ENCODE measurements at regions not wholly inside any gene's neighbourhood (a gene's known extent, or its start where the extent isn't known, plus 50 kb on each side); places are given as distances from the start of the nearest gene placed in this dataset.

DNA sequence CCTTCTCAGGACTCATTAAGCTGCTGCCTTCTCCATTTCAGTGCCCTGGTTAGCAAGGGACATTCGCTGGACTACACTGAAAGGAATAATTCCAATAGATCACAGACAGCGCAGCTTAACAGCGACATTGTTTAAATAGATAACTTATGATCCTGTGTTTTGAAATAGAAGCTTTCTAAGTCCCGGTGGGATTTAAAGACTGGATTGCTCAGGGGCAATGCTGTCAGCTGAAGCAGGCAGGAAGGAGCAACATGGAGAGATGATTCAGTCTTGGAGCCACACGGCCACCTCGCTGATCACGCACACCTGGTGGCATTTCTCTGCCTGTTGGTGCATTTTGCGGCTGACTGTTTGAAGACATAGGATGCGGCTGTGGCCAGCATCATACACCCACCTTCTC, 292.0 kb downstream of the FOXL1 start:
- no peak for DNase-seq (ENCODE audit: low read depth)
- H3K4me3 ChIP-seq (ENCODE audit: low read length): no peak overlapping the region
- TF ChIP-seq, protein P1, sequence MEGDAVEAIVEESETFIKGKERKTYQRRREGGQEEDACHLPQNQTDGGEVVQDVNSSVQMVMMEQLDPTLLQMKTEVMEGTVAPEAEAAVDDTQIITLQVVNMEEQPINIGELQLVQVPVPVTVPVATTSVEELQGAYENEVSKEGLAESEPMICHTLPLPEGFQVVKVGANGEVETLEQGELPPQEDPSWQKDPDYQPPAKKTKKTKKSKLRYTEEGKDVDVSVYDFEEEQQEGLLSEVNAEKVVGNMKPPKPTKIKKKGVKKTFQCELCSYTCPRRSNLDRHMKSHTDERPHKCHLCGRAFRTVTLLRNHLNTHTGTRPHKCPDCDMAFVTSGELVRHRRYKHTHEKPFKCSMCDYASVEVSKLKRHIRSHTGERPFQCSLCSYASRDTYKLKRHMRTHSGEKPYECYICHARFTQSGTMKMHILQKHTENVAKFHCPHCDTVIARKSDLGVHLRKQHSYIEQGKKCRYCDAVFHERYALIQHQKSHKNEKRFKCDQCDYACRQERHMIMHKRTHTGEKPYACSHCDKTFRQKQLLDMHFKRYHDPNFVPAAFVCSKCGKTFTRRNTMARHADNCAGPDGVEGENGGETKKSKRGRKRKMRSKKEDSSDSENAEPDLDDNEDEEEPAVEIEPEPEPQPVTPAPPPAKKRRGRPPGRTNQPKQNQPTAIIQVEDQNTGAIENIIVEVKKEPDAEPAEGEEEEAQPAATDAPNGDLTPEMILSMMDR (IDR thresholded peaks at IDR 0.05; ENCODE audit: insufficient read depth, low read depth, low read length, missing control alignments): no peak

DNA sequence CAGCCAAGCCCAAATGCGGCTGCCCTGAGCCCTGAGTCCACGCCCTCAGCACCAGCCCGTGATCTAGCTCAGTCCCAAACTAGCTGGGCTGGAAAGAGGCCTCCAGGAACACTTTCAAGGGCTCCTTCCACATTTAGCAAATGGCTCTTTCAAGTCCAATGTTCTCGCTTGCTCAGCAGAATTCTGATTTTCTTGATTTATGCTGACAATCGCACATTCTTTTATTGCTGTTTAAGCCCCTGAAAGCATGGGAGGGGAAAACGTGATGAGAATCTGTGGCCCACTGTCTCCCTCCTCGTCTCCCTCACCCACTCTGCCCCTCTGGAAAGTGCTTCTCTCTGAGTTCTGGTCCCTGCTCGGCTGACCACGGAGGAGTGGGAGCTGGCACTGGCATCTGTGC, 293.8 kb downstream of the FOXL1 start:
- TF ChIP-seq, protein P1 (IDR thresholded peaks at IDR 0.05; ENCODE audit: insufficient read depth, low read depth, low read length, missing control alignments): no peak
- no peak overlapping the region for H3K4me3 ChIP-seq (ENCODE audit: low read length)
- DNase-seq (ENCODE audit: low read depth): no peak

DNA sequence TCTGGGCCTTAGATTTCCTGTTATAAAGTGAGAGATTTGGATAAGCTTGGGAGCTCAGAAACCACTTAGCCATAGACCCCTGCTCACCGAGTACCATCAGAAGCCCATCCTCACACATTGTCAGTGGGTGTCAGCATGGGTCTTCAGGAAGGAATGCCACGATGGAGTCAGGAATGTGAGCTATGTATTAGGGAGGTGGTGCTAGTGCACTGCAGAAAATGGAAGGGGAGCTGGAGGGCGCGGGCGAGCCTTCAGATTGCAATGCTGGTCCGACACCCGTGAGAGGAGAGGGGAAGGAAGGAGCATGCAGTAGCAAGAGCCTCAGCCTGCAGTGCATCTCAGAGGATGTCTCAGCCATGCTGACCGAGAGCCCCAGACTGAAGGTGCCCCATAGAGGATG, 294.5 kb downstream of the FOXL1 start:
- no peak overlapping the region for H3K4me3 ChIP-seq (ENCODE audit: low read length)
- TF ChIP-seq, protein P1 (IDR thresholded peaks at IDR 0.05; ENCODE audit: insufficient read depth, low read depth, low read length, missing control alignments): no peak
- no peak for DNase-seq (ENCODE audit: low read depth)

DNA sequence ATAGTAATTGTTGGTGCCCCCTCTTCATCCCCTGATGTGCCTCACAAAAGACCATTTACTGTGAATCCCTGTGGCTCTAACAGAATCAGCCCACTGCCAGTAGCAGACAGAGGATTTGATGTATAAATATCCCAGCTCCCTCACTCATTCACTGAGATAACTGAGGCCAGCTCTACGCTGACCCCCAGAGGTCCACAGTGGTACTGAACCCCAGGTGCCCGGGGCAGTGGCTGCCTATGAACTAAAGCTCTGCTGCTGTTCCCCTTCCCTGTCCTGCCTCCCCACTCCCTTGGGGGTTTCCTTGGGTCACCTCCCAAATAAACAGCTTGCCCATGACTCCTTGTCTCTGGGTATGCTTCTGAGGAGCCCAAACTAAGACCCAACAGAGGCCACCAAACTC, 295.8 kb downstream of the FOXL1 start:
- H3K4me3 ChIP-seq (ENCODE audit: low read length): no peak overlapping the region
- DNase-seq (ENCODE audit: low read depth): peak; percentile 18
- TF ChIP-seq, protein P1 (IDR thresholded peaks at IDR 0.05; ENCODE audit: insufficient read depth, low read depth, low read length, missing control alignments): peak; percentile 50

DNA sequence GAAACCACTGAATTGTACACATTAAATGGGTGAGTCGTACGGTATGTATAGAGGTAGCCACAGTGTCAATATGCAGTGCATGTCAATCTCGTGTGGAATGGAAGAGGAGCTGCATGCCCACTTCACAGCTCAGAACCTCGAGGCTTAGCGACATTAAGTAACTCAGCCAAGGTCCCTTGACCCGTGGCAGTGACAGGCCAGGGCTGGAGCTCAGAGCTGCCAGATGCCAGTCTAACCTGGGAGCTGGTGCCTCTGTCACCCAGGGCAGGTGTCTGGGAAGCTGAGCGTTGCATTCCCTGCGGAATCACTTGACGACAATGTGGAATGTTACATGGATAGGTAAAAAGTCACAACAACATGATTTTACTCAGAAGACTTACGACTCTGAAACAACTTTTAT, 298.1 kb downstream of the FOXL1 start:
- TF ChIP-seq, protein P1 (IDR thresholded peaks at IDR 0.05; ENCODE audit: insufficient read depth, low read depth, low read length, missing control alignments): no peak
- DNase-seq (ENCODE audit: low read depth): no peak
- H3K4me3 ChIP-seq (ENCODE audit: low read length): no peak overlapping the region

DNA sequence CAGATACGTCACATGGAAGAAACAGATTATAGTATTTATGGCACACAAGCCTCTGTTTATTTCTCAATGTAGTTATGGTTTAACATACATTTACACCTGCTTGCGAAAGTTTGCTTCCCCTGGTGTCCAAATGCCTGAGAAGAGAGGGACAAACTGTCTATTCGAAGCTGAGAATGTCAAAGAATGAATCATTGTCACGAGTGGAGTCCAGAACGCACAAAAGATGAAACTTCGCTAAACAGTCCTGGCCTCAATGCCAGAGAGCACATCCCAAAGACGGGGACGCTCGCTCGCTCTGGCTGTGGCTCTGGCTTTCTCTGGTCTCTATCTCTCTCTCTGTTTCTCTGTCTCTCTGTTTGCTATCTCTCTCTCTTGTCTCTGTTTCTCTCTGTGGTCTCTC, 298.8 kb downstream of the FOXL1 start:
- no peak overlapping the region for H3K4me3 ChIP-seq (ENCODE audit: low read length)
- TF ChIP-seq, protein P1 (IDR thresholded peaks at IDR 0.05; ENCODE audit: insufficient read depth, low read depth, low read length, missing control alignments): no peak
- DNase-seq (ENCODE audit: low read depth): no peak

DNA sequence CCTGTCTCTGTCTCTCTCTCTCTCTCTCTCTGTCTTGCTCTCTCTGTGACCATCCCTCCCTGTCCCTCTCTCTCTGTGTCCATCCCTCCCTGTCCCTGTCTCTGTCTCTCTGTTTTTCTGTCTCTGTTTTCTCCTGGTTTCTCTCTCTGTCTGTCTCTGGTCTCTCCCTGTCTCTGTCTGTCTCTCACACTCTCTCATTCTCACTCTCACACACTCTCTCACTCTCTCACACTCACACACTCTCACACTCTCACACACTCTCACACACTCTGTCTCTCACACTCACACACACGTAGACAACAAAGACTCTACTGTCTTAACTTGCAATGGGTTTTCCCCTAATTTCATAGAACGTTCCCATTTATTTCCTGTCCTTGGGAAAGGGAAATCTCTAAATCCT, 299.5 kb downstream of the FOXL1 start:
- no peak for DNase-seq (ENCODE audit: low read depth)
- H3K4me3 ChIP-seq (ENCODE audit: low read length): no peak overlapping the region
- TF ChIP-seq, protein P1 (IDR thresholded peaks at IDR 0.05; ENCODE audit: insufficient read depth, low read depth, low read length, missing control alignments): no peak
